H1 (cell line): ENCODE measurements at regions not wholly inside any gene's neighbourhood (a gene's known extent, or its start where the extent isn't known, plus 50 kb on each side); places are given as distances from the start of the nearest gene placed in this dataset.

Experiments
- ATF3 ChIP-seq: IDR thresholded peaks from 2 replicates; pipeline ENCODE4 v1.6.1; 2011; ENCODE audit warnings: low read depth, mild to moderate bottlenecking, low read length; ENCODE audit not compliant: insufficient read depth
- CTCF ChIP-seq, 3 experiments: IDR thresholded peaks; 1 replicate in 2 of 3; 2 replicates in 1 of 3; pipeline versions ENCODE4 v1.5.1 to v1.6.1; 2011; ENCODE audit warnings: low read length in 3 of 3, mild to moderate bottlenecking in 3 of 3, inconsistent platforms in 2 of 3, low read depth in 1 of 3, moderate library complexity in 1 of 3; ENCODE audit not compliant: insufficient read depth in 1 of 3; ENCODE audit errors: control extremely low read depth in 1 of 3
- EP300 ChIP-seq, 2 experiments: IDR thresholded peaks; 1 replicate in 1 of 2; 2 replicates in 1 of 2; pipeline ENCODE4 v1.6.1; 2011 to 2012; ENCODE audit warnings: low read depth in 2 of 2, low read length in 2 of 2, mild to moderate bottlenecking in 2 of 2, borderline replicate concordance in 1 of 2, inconsistent platforms in 1 of 2, moderate library complexity in 1 of 2
- JUN ChIP-seq: IDR thresholded peaks from 2 replicates; pipeline ENCODE4 v1.6.1; 2011; ENCODE audit warnings: low read depth, mild to moderate bottlenecking, improper control_type of control experiment, low read length
- MAFK ChIP-seq: IDR thresholded peaks from 2 replicates; pipeline ENCODE4 v1.6.1; 2012; ENCODE audit warnings: low read depth, mild to moderate bottlenecking, improper control_type of control experiment, low read length
- YY1 ChIP-seq: IDR thresholded peaks from 2 replicates; pipeline ENCODE4 v1.6.1; 2011; ENCODE audit warnings: low read depth, mild to moderate bottlenecking, low read length

GRCh38 chr4:72975488-72975784, 94.1 kb downstream of the COX18 start:
- TF ChIP-seq MAFK (no peak), CTCF (IDR thresholded peaks at IDR 0.05; ENCODE audit: control extremely low read depth in 1 of 3, insufficient read depth in 1 of 3, low read depth in 1 of 3, low read length in 3 of 3) (no peak), YY1 (no peak), ATF3 (no peak), EP300 (IDR thresholded peaks at IDR 0.05; ENCODE audit: borderline replicate concordance in 1 of 2, low read depth in 2 of 2, low read length in 2 of 2) (no peak), JUN (no peak)
